Lung microvascular endothelial cell (primary cell): ENCODE measurements at regions not wholly inside any gene's neighbourhood (a gene's known extent, or its start where the extent isn't known, plus 50 kb on each side); places are given as distances from the start of the nearest gene placed in this dataset.

Experiments
- DNase-seq, 2 donors: peaks; one replicate each; pipeline versions ENCODE4 v3.0.0 to v3.0.0-alpha.2; 2010; ENCODE audit warnings: low read depth in 2 of 2

DNA sequence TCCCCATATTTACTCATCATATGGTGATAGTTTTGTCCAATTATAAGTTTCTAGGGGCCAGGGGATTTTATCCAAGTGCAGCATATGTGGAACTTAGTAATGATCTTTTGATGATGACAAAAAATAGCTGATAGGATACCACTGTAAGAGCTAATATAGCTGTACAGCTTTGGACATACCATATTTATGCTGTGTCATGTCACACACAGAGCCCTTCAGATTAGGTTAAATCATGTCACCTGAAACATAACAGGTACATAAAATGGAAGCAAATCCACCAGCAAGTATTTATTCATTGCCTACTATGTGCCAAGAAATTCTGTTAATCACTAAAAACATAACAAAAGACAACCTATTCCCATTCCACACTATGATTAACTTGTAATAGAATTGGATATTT is 82.8 kb upstream of the IPO9 start:
- DNase-seq = no peak

DNA sequence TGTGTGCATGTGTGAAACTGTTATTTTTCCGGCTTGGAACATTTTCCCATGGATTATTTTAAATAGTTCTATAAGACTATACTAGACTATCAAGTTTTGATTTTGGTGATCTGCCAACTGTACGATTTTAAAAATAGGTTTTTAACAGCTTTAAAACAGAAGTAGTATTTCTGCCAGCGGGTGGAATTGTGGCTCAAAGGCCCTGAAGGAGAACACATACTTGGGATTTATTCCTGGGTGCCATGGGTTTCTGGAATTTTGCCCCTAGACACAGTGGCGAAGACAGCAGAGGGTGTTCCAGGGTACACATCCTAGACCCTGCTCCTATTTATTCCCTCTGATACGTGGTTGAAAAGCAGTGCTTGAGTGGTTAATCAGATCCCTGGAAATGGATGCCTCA is 81.7 kb upstream of the IPO9 start:
- DNase-seq = no peak

DNA sequence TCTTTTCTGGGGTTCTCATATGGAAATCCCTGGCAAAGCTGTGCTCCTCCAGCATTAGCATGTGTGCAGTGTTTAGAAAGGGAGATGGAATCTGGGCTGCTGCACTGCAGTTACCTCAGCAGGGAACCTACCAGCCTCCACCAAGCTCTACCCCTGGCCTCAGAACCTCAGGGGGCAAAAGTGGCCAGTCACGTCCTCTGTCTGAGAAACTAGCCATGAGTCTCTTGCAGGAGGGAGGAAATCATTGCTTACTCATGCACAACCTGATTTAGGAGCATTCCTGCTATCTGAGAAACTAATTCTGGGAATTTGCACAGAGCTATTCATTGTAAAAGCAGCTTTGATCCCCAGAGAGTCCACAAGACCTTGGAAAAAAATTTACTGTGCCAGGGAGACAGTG is 80.6 kb upstream of the IPO9 start:
- DNase-seq = peak in 1 of 2 donors; percentile 91

DNA sequence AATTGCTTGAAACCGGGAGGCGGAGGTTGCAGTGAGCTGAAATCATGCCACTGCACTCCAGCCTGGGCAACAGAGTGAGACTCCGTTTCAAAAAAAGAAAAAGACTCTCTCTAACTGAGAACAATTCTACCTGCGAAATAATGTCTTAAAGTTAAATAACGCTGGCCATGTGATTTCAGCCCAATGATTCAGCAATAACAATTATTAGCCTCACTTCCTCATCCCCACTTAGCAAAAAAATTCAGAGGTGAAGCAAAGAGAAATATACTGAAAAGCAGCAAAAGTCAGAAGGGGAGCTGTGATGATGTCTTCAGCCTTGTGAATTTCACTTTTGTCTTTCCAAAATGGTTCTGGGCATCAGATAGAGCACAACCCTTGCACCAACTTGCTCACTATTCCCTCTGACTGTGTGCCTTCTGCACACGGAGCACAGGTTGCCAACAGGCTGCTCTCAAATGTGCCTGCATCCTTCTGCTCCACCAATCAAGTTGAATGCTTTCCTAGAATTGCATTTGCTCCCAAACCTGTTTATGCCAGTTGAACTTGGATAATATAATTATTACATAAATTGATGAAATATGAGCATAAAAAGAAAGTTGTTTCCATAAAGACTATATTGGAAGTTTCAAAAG is 79.8 kb upstream of the IPO9 start:
- no peak for DNase-seq

DNA sequence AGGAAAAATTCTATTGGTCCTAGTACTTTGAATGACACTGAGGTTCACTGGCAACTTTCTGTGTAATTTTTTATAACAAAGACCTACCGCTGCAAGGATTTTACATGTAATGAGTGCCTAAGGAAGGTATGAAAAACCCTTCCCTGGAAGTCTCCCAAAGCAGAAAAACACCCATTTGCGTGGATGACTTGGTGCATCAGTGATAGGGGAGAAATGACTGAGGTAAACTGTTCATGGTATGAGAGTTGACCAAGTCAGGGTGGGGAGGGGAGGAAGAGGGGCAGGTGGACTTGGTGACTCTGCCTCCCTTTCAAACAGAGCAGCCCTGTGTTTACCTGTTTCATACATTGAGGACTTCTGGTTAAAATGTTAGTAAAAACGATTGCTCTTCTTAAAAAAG is 78.8 kb upstream of the IPO9 start:
- no peak for DNase-seq

DNA sequence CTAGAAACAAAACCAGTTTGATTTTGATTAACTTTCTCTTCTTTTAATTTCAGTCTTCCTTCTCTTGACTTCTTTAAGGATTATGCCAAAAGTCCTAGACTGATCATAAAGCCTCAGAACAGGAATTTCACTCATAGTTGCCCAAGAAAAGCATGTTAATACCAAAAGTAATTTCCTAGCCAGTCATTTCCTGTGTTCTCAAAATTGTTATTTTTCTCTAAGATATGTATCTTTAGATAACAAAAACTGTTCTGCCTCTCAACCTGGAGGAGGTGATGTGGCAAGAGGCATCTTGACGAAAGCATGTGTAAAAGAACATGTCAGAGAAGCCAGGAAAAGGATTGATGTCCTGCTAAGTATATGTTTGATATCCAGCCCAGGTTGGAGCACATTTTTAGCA is 78.0 kb upstream of the IPO9 start:
- DNase-seq = peak in 1 of 2 donors; percentile 78

DNA sequence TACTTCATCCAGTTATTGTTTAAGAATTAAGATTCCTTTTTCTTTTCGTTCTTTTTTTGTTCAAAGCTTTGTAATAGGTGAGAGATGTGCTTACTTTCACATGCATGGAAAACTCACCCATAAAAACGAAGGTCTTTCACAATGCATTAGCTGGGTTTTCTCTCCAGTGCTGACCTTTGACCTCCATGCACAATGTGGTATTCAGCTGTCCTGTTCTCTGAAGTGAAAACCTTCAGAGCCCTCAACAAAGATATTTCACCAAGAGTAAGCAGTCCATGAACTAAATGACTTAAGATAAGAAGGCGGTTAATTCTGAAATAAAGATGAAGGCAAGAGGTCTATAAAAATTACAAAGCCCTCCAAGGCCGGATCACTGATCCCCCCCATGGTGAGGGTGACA is 77.1 kb upstream of the IPO9 start:
- peak; percentile 40 to 42 for DNase-seq

DNA sequence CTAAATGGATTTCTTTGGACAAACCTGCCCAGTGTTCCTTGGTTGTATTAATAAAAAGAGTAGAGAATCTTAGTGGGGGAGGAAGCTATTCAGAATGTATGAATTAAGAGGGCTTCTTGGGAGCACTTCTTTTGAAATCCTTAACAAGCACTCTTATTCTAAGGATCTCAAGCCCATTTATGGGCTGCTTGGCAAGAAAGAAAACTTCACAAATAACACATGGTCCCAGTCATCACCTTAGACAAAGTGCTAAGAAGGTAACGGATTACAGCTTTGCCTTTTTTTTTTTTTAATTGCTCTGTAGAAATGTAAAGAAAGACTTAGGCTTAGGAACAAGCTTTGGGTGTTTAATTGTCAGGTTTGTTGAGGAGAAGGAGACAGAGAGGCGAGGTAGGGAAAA is 76.6 kb upstream of the IPO9 start:
- no peak for DNase-seq

DNA sequence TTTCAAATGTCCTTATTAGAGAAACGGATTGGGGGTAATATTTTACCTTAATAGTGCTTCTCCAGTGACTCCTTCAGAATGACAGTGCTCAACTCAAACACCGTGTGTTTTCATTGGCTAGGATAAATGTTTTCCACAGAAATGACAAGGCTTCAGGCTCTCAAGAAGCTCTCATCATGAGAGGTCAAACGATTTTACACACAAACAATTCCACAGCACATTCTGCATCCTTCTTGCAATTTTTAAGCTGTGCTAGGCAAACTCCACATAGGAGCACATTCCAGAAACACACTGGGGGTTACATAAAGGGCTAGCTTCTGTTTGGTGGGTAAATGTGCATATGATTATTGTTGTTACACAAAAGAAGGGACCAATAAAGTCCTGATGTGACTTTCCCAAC is 75.5 kb upstream of the IPO9 start:
- DNase-seq = no peak

DNA sequence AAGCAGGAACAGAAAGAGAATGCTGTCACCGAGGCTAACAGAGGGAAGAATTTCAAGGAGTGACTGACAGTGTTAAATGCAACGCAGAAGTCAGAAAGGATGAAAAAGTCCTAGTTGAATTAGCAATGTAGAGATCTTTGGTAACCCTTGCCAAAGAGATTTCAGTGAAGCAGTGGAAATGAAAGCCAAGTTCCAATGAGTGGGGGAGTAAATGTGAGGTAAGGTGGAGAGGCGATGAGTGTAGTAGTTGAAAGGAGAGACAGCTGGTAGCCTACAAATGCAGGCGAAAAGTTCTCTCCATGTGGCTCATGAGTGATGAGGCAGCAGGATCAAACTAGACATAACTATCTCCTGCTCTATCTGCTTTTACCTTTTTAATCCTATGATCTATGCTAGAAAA is 74.6 kb upstream of the IPO9 start:
- no peak for DNase-seq

DNA sequence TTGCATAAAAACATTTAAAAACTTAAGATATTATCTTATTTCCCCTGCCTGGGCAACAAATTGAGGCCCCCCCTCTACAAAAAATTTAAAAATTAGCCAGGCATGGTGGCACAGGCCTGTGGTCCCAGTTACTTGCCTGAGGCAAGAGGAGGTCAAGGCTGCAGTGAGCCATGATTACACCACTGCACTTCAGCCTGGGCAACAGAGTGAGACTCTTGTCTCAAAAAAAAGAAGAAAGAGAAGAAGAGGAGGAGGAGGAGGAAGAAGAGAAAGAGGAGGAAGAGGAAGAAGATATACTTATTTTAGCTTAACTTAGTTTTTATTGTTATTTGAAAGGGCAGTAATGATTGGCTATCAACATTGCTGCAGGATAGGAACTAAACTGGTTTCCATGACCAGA is 73.8 kb upstream of the IPO9 start:
- DNase-seq = no peak

DNA sequence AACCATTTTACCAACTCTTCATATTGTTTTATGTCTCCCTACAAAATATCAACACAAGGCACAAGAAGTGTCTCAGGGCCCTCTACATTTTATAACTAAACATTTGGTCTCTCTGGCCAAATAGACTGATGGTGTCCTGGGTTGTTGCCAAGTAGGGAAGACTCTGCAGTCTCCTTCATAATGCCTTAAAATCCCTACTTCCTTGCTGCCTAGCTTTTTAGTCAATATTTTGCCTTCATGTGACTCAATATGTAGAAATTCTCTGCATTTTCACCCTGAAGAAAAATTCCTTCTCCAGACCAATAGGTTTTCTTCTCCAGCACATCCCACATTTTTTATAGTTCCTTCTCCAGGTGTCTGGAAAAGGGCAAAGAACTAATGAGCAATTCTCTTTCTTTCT is 72.6 kb upstream of the IPO9 start:
- DNase-seq = no peak

DNA sequence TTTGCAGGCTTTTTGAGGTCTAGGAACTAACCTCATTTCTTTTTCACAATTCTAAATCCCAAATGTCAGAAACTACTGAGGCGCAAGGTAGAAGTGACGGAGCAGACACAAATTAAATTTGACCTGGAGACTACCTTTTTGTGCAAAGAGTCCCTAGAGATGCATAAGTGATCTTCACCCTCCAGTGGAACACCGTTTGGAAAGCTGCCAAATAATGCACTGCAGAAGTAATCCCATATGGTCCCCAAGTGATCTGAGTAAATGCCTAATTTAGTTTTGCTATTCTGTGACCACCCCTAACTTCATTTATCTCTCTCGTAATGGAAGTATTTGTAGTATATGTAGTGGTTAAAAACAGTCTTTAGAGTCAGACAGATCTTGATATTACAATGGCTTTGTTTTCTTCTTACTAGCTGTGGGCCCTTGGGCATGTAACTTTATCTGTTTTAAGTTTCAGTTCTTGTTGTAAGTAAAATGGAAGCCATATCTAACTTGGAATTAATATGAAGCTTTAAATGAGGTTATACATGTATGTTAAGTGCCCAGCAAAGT is 70.4 kb upstream of the IPO9 start:
- no peak for DNase-seq

DNA sequence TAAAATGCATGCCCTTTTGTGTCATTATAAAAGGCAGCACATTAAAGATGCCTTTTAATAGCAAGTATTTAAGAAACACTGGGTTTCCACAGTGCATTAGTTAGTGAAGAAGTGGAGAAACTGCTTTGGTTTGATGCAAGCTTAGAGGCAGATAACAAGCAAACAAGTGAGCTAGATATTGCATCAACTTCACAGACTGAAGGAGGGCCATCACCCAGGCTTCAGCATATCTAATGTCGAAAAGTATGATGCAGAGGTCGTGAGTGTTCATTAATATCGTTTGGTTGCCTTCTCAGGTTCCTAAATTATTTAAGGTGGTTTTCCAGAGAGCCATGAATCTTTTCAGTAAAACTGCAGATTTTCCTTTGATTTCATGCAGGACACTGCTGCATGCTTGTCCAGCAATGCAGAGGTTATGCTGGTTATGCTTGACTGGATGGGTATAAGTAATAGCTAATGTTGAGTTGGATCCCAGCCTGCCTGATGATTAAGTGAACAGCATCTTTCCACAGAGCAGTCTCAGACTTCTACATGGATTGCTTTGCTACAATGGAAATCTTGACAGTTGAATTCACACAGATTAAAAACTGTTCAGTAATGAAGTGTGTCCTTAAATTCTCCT is 69.7 kb upstream of the IPO9 start:
- DNase-seq = no peak

DNA sequence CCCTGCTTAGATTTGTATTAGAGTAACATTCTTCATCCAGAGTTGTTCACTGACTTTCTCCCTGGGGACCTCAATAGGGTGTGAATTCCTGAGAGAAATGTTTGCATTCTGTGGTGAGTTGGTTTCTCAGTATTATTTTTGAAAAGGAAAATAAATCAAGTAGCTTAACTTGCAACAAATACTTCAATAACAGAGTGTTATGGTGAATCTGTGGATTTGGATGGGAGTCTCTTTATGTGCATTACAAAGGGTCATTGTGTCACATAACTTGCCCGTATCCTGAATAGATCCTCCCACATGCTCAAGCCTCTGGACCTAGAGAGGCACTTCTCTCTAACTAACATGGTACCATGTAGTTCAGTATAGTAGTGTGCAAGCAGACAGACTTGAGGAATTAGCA is 68.4 kb upstream of the IPO9 start:
- DNase-seq = no peak

DNA sequence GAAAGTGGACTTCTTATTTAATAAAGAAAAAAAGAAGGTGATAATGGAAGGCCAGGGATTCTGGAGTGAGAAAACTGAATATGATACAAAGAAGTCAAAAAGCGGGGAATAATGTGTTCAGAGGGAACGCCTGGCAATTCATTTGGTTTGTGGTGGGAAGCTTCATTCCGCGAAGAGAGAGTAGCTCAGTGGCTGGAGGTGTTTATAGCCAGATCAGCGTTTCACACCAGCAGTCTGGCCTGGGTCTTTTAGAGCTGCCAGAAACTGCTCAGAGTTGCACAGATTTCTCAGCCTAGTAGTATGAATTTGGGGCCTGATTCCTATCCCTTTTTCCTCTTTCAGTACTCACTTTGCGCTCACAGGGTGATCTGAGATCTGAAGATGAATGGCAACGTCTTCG is 67.8 kb upstream of the IPO9 start:
- no peak for DNase-seq

DNA sequence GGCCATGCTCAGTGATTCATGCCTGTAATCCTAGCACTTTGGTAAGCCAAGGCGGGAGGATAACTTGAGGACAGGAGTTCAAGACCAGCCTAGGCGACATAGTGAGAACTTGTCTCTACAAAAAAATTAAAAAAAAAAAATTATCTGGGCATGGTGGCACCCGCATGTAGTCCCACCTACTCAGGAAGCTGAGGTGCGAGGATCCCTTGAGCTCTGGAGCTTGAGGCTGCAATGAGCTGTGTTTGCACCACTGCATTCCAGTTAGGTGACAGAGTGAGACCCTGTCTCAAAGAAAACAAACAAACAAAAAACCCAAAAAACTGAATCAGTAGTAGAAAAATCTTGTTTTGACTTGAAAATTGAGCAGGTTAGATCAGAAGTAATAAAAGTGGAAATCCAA is 67.1 kb upstream of the IPO9 start:
- DNase-seq = no peak

DNA sequence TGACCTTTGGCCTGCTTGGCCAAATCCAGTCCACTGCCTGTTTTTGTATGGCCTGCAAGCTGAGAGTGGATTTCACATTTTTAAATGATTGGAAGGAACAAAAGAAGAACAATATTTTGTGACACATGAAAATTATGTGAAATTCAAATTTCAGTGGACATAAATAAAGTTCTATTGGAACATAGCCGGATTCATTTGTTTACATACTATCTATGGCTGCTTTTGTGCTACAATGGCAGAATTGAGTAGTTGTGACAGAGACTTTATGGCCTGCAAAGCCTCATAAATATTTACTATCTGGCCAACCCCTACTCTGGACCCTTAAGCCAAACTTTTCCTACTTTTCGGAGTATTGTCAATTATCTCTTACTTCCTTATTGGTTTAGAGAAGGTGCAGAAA is 66.6 kb upstream of the IPO9 start:
- DNase-seq = no peak

DNA sequence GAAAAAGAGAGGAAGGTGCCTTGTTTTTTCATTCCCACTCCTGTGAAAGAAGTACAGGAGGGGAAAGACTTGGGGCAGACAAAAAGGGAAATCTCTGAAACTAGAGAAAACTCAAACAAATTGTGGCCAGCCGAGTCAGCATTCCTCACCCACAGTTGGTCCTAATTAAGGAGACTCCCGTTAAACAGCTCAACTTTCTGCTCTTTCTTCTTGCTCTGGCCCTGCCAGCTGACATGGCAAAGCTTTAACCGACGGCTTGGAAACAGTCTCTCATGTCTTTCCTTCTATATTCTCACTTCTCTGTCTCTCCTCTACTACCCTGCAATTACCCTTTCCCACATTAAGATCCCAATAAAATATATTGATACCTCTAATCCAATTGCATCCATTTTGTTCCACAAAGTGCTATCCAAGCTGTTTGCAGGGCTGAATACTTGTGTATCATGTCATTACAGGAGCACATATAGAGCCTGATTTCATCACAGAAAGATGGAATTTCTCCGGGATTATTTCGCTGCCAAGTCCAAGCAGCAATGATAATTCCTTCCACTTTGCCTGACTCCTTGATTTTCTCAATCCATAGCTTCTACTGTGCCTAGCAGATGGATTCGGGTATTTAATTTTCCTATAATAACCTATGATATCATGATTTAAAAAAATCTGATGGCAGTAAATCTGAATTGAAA is 65.4 kb upstream of the IPO9 start:
- no peak for DNase-seq

DNA sequence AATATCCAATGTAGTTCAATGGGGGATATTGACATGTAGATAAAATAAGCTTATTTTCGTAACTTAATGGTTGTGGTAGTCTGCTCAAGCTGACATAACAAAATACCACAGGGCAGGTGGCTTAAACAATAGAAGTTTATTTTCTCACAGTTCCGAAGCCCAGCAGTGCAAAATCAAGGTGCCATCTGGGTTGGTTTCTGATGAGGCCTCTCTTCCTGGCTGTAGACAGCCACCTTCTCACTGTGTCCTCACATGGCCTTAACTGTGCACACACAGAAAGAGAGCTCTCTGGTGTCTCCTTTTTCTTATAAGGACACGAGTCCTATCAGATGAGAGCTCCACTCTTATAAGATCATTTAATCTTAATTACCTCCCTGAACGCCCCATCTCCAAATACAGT is 64.8 kb upstream of the IPO9 start:
- DNase-seq = no peak

DNA sequence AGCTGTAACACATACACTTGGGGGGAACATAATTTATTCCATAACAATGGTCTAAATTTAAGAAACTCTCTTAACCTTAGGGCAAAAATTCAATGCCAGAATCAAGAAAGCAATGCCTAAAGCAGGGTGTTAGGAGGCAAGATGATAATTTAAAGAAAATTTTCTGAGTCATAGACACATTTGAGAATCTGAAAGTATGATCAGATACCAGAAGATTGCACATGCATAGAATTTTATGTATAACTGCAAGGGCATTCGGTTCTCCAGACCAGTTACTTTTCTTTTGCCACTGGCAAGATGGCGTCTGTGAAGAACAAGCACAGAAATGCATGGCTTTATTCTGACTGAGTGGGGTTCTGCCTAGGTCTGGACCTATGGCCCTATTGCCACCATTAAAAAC is 64.4 kb upstream of the IPO9 start:
- DNase-seq = no peak

DNA sequence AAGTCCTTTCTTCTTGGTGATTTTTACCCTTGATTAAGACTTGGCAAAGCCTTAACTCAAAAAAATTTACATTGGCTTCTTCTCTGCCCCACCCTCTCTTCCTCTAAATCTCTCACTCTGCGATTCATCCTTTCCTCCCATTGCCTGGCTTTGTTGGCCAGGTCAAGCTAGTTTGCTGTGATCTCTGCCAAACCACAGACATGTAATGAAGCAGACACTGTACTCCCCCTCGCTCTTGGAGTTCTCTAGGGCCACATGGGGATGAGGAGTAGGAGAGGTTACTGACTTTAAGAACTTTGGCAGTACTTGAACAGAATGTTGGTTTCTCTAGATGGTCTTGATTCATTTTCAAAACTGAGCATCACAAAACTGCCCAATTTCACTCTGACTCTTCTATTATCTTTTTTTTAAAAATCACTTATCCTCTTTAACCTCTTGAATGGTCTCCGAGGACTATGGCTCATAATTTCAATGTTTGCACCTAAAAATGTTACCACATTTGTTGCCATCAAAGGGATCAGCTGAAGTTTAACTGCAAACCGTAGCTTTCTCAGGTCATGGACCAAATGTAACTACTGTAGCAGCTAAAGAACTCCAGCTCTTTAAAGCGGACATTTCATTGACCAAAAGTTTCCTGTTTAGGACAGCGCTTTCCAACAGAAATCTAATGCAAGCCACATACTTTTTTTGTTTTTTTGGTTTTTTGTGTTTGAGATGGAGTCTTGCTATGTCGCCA is 62.7 kb upstream of the IPO9 start:
- peak; percentile 24 to 59 for DNase-seq
